HepG2 (cell line): ENCODE measurements at regions not wholly inside any gene's neighbourhood (a gene's known extent, or its start where the extent isn't known, plus 50 kb on each side); places are given as distances from the start of the nearest gene placed in this dataset.

ENCODE experiments used
- CC2D1A ChIP-seq: sonication (generic); formaldehyde crosslinking; IDR thresholded peaks from 2 replicates; pipeline ENCODE4 v1.8.1; 2023; ENCODE audit warnings: mild to moderate bottlenecking, missing genetic modification reagents
- POLR2A ChIP-seq, 2 experiments: IDR thresholded peaks; 2 replicates each; pipeline ENCODE4 v1.6.1; 2011; ENCODE audit warnings: low read depth in 2 of 2, low read length in 2 of 2, mild to moderate bottlenecking in 1 of 2, moderate library complexity in 1 of 2; ENCODE audit not compliant: insufficient read depth in 1 of 2
- POLR2AphosphoS5 ChIP-seq: IDR thresholded peaks from 2 replicates; pipeline ENCODE4 v1.6.1; 2012; ENCODE audit warnings: low read depth, low read length
- SOX6 ChIP-seq, 2 experiments: fragments of 450-650 bp in 1 of 2; sonication (generic) in 1 of 2; formaldehyde crosslinking in 1 of 2; IDR thresholded peaks; 2 replicates each; pipeline versions ENCODE4 v1.4.0 to v1.6.1; 2017 to 2020; ENCODE audit warnings: antibody characterized with exemption in 1 of 2, mild to moderate bottlenecking in 1 of 2, missing genetic modification reagents in 1 of 2
- ZNF724P ChIP-seq: sonication (generic); formaldehyde crosslinking; IDR thresholded peaks from 2 replicates; pipeline ENCODE4 v1.8.0; 2022; ENCODE audit warnings: missing genetic modification reagents, borderline replicate concordance
- TF ChIP-seq, protein P1 (sequence below): sonication (generic); formaldehyde crosslinking; IDR thresholded peaks from 2 replicates; pipeline ENCODE4 v1.4.0; 2020; ENCODE audit warnings: missing genetic modification reagents; ENCODE audit errors: not compliant biosample characterization

DNA sequence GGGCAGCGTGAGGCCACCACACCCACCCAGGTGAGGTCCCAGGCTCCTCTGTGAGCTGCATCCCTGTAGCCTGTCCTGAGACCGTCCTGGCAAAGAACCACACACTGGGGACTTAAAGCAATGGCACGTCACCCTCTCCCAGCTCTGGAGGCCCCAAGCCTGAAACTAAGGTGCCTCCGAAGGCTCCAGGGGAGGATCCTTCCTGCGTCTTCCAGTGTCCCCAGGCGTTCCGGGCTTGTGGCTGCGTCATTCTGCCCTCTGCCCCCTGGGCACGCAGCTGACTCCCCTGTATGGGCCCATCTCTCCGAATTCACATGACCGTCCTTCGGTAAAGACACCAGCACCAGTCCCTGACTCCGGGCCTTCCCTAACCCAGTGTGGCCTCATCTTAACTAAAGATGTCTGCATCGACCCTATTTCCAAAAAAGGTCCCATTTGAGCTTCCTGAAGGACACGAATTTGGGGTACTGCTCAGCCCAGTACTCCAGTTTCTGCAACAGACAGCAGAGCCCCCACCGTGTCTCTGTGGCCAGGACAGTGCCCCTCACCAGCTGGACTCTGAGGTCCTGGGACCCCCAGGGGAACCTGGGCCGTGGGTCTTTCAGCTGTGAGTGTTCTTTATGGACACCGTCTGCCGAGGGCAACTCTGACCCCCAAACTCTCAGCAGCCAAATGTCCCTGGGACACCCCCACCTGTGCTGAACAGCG lies 75.2 kb upstream of the CTDP1 start:
- TF ChIP-seq CC2D1A (CRISPR knock-in tag), result no peak
- TF ChIP-seq POLR2AphosphoS5, result no peak
- no peak for TF ChIP-seq ZNF724P (CRISPR knock-in tag)
- TF ChIP-seq, protein P1, sequence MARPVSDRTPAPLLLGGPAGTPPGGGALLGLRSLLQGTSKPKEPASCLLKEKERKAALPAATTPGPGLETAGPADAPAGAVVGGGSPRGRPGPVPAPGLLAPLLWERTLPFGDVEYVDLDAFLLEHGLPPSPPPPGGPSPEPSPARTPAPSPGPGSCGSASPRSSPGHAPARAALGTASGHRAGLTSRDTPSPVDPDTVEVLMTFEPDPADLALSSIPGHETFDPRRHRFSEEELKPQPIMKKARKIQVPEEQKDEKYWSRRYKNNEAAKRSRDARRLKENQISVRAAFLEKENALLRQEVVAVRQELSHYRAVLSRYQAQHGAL (CRISPR knock-in tag), result no peak
- no peak for TF ChIP-seq SOX6 (IDR thresholded peaks at IDR 0.05)
- TF ChIP-seq SOX6 (CRISPR knock-in tag; IDR thresholded peaks at IDR 0.05), result no peak
- no peak for TF ChIP-seq POLR2A (IDR thresholded peaks at IDR 0.05; ENCODE audit: insufficient read depth in 1 of 2, low read depth in 2 of 2, low read length in 2 of 2)
